Stomach (tissue), 4 donors: ENCODE measurements at regions not wholly inside any gene's neighbourhood (a gene's known extent, or its start where the extent isn't known, plus 50 kb on each side); places are given as distances from the start of the nearest gene placed in this dataset.

Experiments
- POLR2A ChIP-seq, 4 donors: fragments of 450-650 bp; IDR thresholded peaks; one replicate each; pipeline ENCODE4 v1.6.1; 2016; ENCODE audit warnings: antibody characterized with exemption in 4 of 4, control low read depth in 2 of 4, mild to moderate bottlenecking in 1 of 4, moderate library complexity in 1 of 4
- TF ChIP-seq, protein P1 (sequence below), 7 experiments: fragments of 450-650 bp in 4 of 7; fragments of 200-600 bp in 3 of 7; sonication (generic) in 3 of 7; IDR thresholded peaks; one replicate each; pipeline ENCODE4 v1.5.1; 2016 to 2019; ENCODE audit warnings: antibody characterized with exemption in 7 of 7, control low read depth in 2 of 7, mild to moderate bottlenecking in 1 of 7

DNA sequence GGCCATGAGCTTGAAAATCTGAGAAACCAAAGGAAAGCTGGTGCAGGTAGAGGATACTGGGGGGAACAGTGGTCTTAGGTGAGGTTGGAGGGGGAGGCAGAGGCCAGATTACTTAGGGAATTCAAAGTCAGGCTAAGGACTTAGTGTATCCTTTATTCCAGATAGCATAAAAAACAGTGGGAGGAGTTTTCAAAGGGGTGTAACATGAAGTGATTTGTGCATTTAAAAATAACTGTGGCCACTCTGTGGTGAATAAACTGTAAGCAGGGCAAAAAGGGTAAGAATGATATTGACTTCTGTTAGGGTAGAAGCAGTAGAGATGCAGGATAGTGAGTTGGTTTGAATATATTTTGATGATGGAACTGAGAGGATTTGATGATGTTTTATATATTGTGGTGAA, 313.2 kb downstream of the EMP1 start:
- no peak for TF ChIP-seq POLR2A (IDR thresholded peaks at IDR 0.05)
- TF ChIP-seq, protein P1, sequence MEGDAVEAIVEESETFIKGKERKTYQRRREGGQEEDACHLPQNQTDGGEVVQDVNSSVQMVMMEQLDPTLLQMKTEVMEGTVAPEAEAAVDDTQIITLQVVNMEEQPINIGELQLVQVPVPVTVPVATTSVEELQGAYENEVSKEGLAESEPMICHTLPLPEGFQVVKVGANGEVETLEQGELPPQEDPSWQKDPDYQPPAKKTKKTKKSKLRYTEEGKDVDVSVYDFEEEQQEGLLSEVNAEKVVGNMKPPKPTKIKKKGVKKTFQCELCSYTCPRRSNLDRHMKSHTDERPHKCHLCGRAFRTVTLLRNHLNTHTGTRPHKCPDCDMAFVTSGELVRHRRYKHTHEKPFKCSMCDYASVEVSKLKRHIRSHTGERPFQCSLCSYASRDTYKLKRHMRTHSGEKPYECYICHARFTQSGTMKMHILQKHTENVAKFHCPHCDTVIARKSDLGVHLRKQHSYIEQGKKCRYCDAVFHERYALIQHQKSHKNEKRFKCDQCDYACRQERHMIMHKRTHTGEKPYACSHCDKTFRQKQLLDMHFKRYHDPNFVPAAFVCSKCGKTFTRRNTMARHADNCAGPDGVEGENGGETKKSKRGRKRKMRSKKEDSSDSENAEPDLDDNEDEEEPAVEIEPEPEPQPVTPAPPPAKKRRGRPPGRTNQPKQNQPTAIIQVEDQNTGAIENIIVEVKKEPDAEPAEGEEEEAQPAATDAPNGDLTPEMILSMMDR (IDR thresholded peaks at IDR 0.05), result no peak
